Suprapubic skin (tissue), 4 donors: ENCODE measurements at regions not wholly inside any gene's neighbourhood (a gene's known extent, or its start where the extent isn't known, plus 50 kb on each side); places are given as distances from the start of the nearest gene placed in this dataset.

Experiments
- DNase-seq, 2 donors: peaks; one replicate each; pipeline ENCODE4 v3.0.0-alpha.2; 2019; ENCODE audit warnings: low spot score in 2 of 2
- H3K27ac ChIP-seq: fragments of 200-600 bp; sonication (generic); one replicate; pipeline ENCODE4 v1.5.1; 2019
- H3K27me3 ChIP-seq: fragments of 200-600 bp; sonication (generic); one replicate; pipeline ENCODE4 v1.5.1; 2019
- H3K36me3 ChIP-seq: fragments of 200-600 bp; sonication (generic); one replicate; pipeline ENCODE4 v1.5.1; 2019
- H3K4me1 ChIP-seq: fragments of 200-600 bp; sonication (generic); one replicate; pipeline ENCODE4 v1.5.1; 2019
- H3K4me3 ChIP-seq: fragments of 200-600 bp; sonication (generic); one replicate; pipeline ENCODE4 v1.5.1; 2019; ENCODE audit warnings: mild to moderate bottlenecking
- H3K9me3 ChIP-seq: fragments of 200-600 bp; sonication (generic); one replicate; pipeline ENCODE4 v1.5.1; 2019
- CTCF ChIP-seq, 2 donors: fragments of 200-600 bp in 1 of 2; fragments of 450-650 bp in 1 of 2; sonication (generic) in 1 of 2; IDR thresholded peaks; one replicate each; pipeline ENCODE4 v1.5.1; 2016 to 2019; ENCODE audit warnings: antibody characterized with exemption in 2 of 2, mild to moderate bottlenecking in 1 of 2, moderate library complexity in 1 of 2
- EP300 ChIP-seq: sonication (generic); formaldehyde crosslinking; IDR thresholded peaks from one replicate; pipeline ENCODE4 v1.6.1; 2017; ENCODE audit warnings: antibody characterized with exemption
- POLR2A ChIP-seq, 2 donors: fragments of 450-650 bp; IDR thresholded peaks; one replicate each; pipeline ENCODE4 v1.6.1; 2017; ENCODE audit warnings: antibody characterized with exemption in 2 of 2, mild to moderate bottlenecking in 2 of 2, moderate library complexity in 2 of 2
- POLR2AphosphoS5 ChIP-seq, 3 donors: sonication (generic); formaldehyde crosslinking; IDR thresholded peaks; one replicate each; pipeline ENCODE4 v1.6.1; 2017; ENCODE audit warnings: antibody characterized with exemption in 3 of 3
- WGBS: methylation state at CpG from one replicate; pipeline ENCODE4 v1.1.5; 2018; 5-methylcytosine and 5-hydroxymethylcytosine counted together

GRCh38 chr5:92778261-92778660 is 802.8 kb downstream of the NR2F1-AS1 start:
- DNase-seq = no peak
- no peaks in the 10 kb centered on the region for H3K36me3 ChIP-seq
- no peaks in the 10 kb centered on the region for H3K4me1 ChIP-seq
- whole genome bisulfite sequencing = 96% methylated on average over 3 of the region's 3 CpGs
- no peaks in the 10 kb centered on the region for H3K27me3 ChIP-seq
- TF ChIP-seq EP300 (no peak), POLR2A (IDR thresholded peaks at IDR 0.05) (no peak), CTCF (IDR thresholded peaks at IDR 0.05) (no peak), POLR2AphosphoS5 (IDR thresholded peaks at IDR 0.05) (no peak)
- H3K27ac ChIP-seq = no peak overlapping the region
- no peak overlapping the region for H3K4me3 ChIP-seq
- H3K9me3 ChIP-seq = no peaks in the 10 kb centered on the region

- Histone ChIP-seq H3K9me3 (no peaks in the 10 kb centered on the region), H3K36me3 (no peaks in the 10 kb centered on the region), H3K4me3 (no peak overlapping the region), H3K27ac (no peak overlapping the region), H3K27me3 (no peaks in the 10 kb centered on the region), H3K4me1 (no peaks in the 10 kb centered on the region)
- 69% methylated on average over 1 of the region's 1 CpG for WGBS
- DNase-seq = no peak
- TF ChIP-seq POLR2AphosphoS5 (IDR thresholded peaks at IDR 0.05) = no peak
- TF ChIP-seq EP300 = no peak
- no peak for TF ChIP-seq CTCF (IDR thresholded peaks at IDR 0.05)
- TF ChIP-seq POLR2A (IDR thresholded peaks at IDR 0.05) = no peak
Measured at GRCh38 chr5:92777421-92777820, 803.6 kb downstream of the NR2F1-AS1 start.

- DNase-seq = no peak
- TF ChIP-seq CTCF (IDR thresholded peaks at IDR 0.05) (no peak), POLR2AphosphoS5 (IDR thresholded peaks at IDR 0.05) (no peak), POLR2A (IDR thresholded peaks at IDR 0.05) (no peak), EP300 (no peak)
- Histone ChIP-seq H3K9me3 (no peaks in the 10 kb centered on the region), H3K27ac (no peak overlapping the region), H3K36me3 (no peaks in the 10 kb centered on the region), H3K4me3 (no peak overlapping the region), H3K4me1 (no peaks in the 10 kb centered on the region), H3K27me3 (no peaks in the 10 kb centered on the region)
- WGBS = 88% methylated on average over 5 of the region's 5 CpGs
Measured at GRCh38 chr5:92775711-92776615, 805.1 kb downstream of the NR2F1-AS1 start.

GRCh38 chr5:92769978-92770377 is 811.0 kb downstream of the NR2F1-AS1 start:
- Histone ChIP-seq H3K4me3 (no peak overlapping the region), H3K4me1 (no peaks in the 10 kb centered on the region), H3K9me3 (no peaks in the 10 kb centered on the region), H3K27ac (no peak overlapping the region), H3K27me3 (no peaks in the 10 kb centered on the region), H3K36me3 (no peaks in the 10 kb centered on the region)
- DNase-seq = no peak
- whole genome bisulfite sequencing = 98% methylated on average over 2 of the region's 2 CpGs
- TF ChIP-seq CTCF (IDR thresholded peaks at IDR 0.05) (no peak), EP300 (no peak), POLR2AphosphoS5 (IDR thresholded peaks at IDR 0.05) (no peak), POLR2A (IDR thresholded peaks at IDR 0.05) (no peak)

- H3K4me3 ChIP-seq = no peak overlapping the region
- H3K4me1 ChIP-seq = no peaks in the 10 kb centered on the region
- 73% methylated on average over 2 of the region's 2 CpGs for WGBS
- no peaks in the 10 kb centered on the region for H3K36me3 ChIP-seq
- H3K27ac ChIP-seq = no peak overlapping the region
- TF ChIP-seq POLR2AphosphoS5 (IDR thresholded peaks at IDR 0.05) (no peak), EP300 (no peak), POLR2A (IDR thresholded peaks at IDR 0.05) (no peak), CTCF (IDR thresholded peaks at IDR 0.05) (no peak)
- no peaks in the 10 kb centered on the region for H3K9me3 ChIP-seq
- DNase-seq = no peak
- H3K27me3 ChIP-seq = no peaks in the 10 kb centered on the region
Measured at GRCh38 chr5:92761585-92761984, 819.4 kb downstream of the NR2F1-AS1 start.
